Right atrium auricular region (tissue), 2 donors: ENCODE measurements at regions not wholly inside any gene's neighbourhood (a gene's known extent, or its start where the extent isn't known, plus 50 kb on each side); places are given as distances from the start of the nearest gene placed in this dataset.

ENCODE experiments used
- DNase-seq: peaks from one replicate; pipeline ENCODE4 v3.0.0-alpha.2; 2019; ENCODE audit warnings: low spot score
- H3K27ac ChIP-seq, 2 donors: fragments of 200-600 bp; sonication (generic); 1 replicate in 1 of 2; 2 replicates in 1 of 2; pipeline ENCODE4 v1.5.1; 2016 to 2019
- H3K27me3 ChIP-seq, 2 donors: fragments of 200-600 bp; sonication (generic); one replicate each; pipeline versions ENCODE4 v1.5.1 to v1.6.0; 2017 to 2019
- H3K36me3 ChIP-seq: fragments of 200-600 bp; sonication (generic); one replicate; pipeline ENCODE4 v1.5.1; 2016
- H3K4me1 ChIP-seq, 2 donors: fragments of 200-600 bp; sonication (generic); one replicate each; pipeline versions ENCODE4 v1.5.1 to v1.6.0; 2017 to 2019
- H3K4me3 ChIP-seq, 2 donors: fragments of 200-600 bp; sonication (generic); 1 replicate in 1 of 2; 2 replicates in 1 of 2; pipeline ENCODE4 v1.5.1; 2017 to 2019; ENCODE audit warnings: mild to moderate bottlenecking in 1 of 2, moderate library complexity in 1 of 2
- H3K9me3 ChIP-seq, 2 donors: fragments of 200-600 bp; sonication (generic); one replicate each; pipeline ENCODE4 v1.5.1; 2019
- CTCF ChIP-seq, 2 donors: fragments of 200-600 bp; sonication (generic); IDR thresholded peaks; one replicate each; pipeline ENCODE4 v1.5.1; 2019; ENCODE audit warnings: antibody characterized with exemption in 2 of 2

GRCh38 chr4:153034681-153035080, 98.6 kb downstream of the FHDC1 start:
- no peak for TF ChIP-seq CTCF (IDR thresholded peaks at IDR 0.05)

GRCh38 chr4:153036931-153037482, 100.9 kb downstream of the FHDC1 start:
- no peak overlapping the region for H3K27ac ChIP-seq
- no peaks in the 10 kb centered on the region for H3K27me3 ChIP-seq

More at GRCh38 chr4:153034681-153035080, 98.6 kb downstream of the FHDC1 start:
- H3K27me3 ChIP-seq: no peaks in the 10 kb centered on the region
- no peak overlapping the region for H3K27ac ChIP-seq
- no peak for DNase-seq
- peaks cover 0 to 15% of the 10 kb centered on the region in 2 donors for H3K9me3 ChIP-seq
- H3K4me1 ChIP-seq: no peaks in the 10 kb centered on the region
- H3K36me3 ChIP-seq: no peaks in the 10 kb centered on the region
- no peak overlapping the region for H3K4me3 ChIP-seq

GRCh38 chr4:153038623-153039311, 102.6 kb downstream of the FHDC1 start:
- H3K27me3 ChIP-seq: no peaks in the 10 kb centered on the region
- no peak overlapping the region for H3K4me3 ChIP-seq
- no peak for DNase-seq
- peaks cover 0 to 11% of the 10 kb centered on the region in 2 donors for H3K9me3 ChIP-seq
- H3K36me3 ChIP-seq: no peaks in the 10 kb centered on the region
- no peak for TF ChIP-seq CTCF (IDR thresholded peaks at IDR 0.05)
- no peaks in the 10 kb centered on the region for H3K4me1 ChIP-seq
- no peak overlapping the region for H3K27ac ChIP-seq

More at GRCh38 chr4:153036931-153037482, 100.9 kb downstream of the FHDC1 start:
- no peak for DNase-seq
- no peaks in the 10 kb centered on the region for H3K36me3 ChIP-seq
- H3K4me1 ChIP-seq: no peaks in the 10 kb centered on the region
- H3K4me3 ChIP-seq: no peak overlapping the region
- peaks cover 0 to 11% of the 10 kb centered on the region in 2 donors for H3K9me3 ChIP-seq
- TF ChIP-seq CTCF (IDR thresholded peaks at IDR 0.05): no peak

- H3K27ac ChIP-seq: no peak overlapping the region
- no peaks in the 10 kb centered on the region for H3K4me1 ChIP-seq
- no peaks in the 10 kb centered on the region for H3K36me3 ChIP-seq
- no peak for DNase-seq
- H3K27me3 ChIP-seq: no peaks in the 10 kb centered on the region
- H3K9me3 ChIP-seq: peaks cover 0 to 11% of the 10 kb centered on the region in 2 donors
- no peak overlapping the region for H3K4me3 ChIP-seq
- TF ChIP-seq CTCF (IDR thresholded peaks at IDR 0.05): no peak
Measured at GRCh38 chr4:153039542-153040185, 103.5 kb downstream of the FHDC1 start.

GRCh38 chr4:153040677-153041076, 104.6 kb downstream of the FHDC1 start:
- no peak for DNase-seq
- no peak for TF ChIP-seq CTCF (IDR thresholded peaks at IDR 0.05)
- no peaks in the 10 kb centered on the region for H3K27me3 ChIP-seq
- peaks cover 0 to 11% of the 10 kb centered on the region in 2 donors for H3K9me3 ChIP-seq
- H3K4me1 ChIP-seq: no peaks in the 10 kb centered on the region
- no peaks in the 10 kb centered on the region for H3K36me3 ChIP-seq
- no peak overlapping the region for H3K4me3 ChIP-seq
- no peak overlapping the region for H3K27ac ChIP-seq
